ENCODE measurements at regions not wholly inside any gene's neighbourhood (a gene's known extent, or its start where the extent isn't known, plus 50 kb on each side); places are given as distances from the start of the nearest gene placed in this dataset.
A peak's percentile ranks its signal among the peaks of the same experiment; 100 is the strongest.
"Not testable (repeated sequence)": the region's sequence is repeated elsewhere in the genome, so short reads cannot be mapped to it uniquely, and the experiment has no call there.

- DNase-seq, result no peak
Measured at GRCh38 chr7:68875857-68876256, 722.4 kb upstream of the AUTS2 start.

GRCh38 chr7:68887116-68887515, 711.2 kb upstream of the AUTS2 start:
- not testable (repeated sequence) for DNase-seq

GRCh38 chr7:68888971-68889385, 709.3 kb upstream of the AUTS2 start:
- DNase-seq, result no peak

GRCh38 chr7:68892236-68892635, 706.0 kb upstream of the AUTS2 start:
- DNase-seq, result no peak

- peak; percentile 65 for DNase-seq
Measured at GRCh38 chr7:68893411-68893810, 704.9 kb upstream of the AUTS2 start.

- not testable (repeated sequence) for DNase-seq
Measured at GRCh38 chr7:68899156-68899555, 699.1 kb upstream of the AUTS2 start.

GRCh38 chr7:68900096-68900495, 698.2 kb upstream of the AUTS2 start:
- no peak for DNase-seq

- no peak for DNase-seq
Measured at GRCh38 chr7:68904630-68905029, 693.6 kb upstream of the AUTS2 start.

- DNase-seq, result no peak
Measured at GRCh38 chr7:68911754-68912153, 686.5 kb upstream of the AUTS2 start.

- DNase-seq, result no peak
Measured at GRCh38 chr7:68914006-68914405, 684.3 kb upstream of the AUTS2 start.

- DNase-seq, result no peak
Measured at GRCh38 chr7:68917041-68917651, 681.1 kb upstream of the AUTS2 start.

GRCh38 chr7:68918621-68919020, 679.7 kb upstream of the AUTS2 start:
- DNase-seq, result no peak

- no peak for DNase-seq
Measured at GRCh38 chr7:68922850-68923249, 675.4 kb upstream of the AUTS2 start.

GRCh38 chr7:68925241-68925640, 673.0 kb upstream of the AUTS2 start:
- DNase-seq, result no peak

- DNase-seq, result no peak
Measured at GRCh38 chr7:68929781-68930261, 668.5 kb upstream of the AUTS2 start.

- no peak for DNase-seq
Measured at GRCh38 chr7:68936471-68937035, 661.7 kb upstream of the AUTS2 start.

- no peak for DNase-seq
Measured at GRCh38 chr7:68938151-68938550, 660.1 kb upstream of the AUTS2 start.

GRCh38 chr7:68943786-68944185, 654.5 kb upstream of the AUTS2 start:
- no peak for DNase-seq

- DNase-seq, result no peak
Measured at GRCh38 chr7:68955656-68956055, 642.6 kb upstream of the AUTS2 start.

- no peak for DNase-seq
Measured at GRCh38 chr7:68958571-68958970, 639.7 kb upstream of the AUTS2 start.

GRCh38 chr7:68963552-68963951, 634.7 kb upstream of the AUTS2 start:
- no peak for DNase-seq

GRCh38 chr7:68964060-68964459, 634.2 kb upstream of the AUTS2 start:
- no peak for DNase-seq

- DNase-seq, result no peak
Measured at GRCh38 chr7:68965351-68965750, 632.9 kb upstream of the AUTS2 start.

- DNase-seq, result no peak
Measured at GRCh38 chr7:68967598-68967997, 630.7 kb upstream of the AUTS2 start.

- DNase-seq, result no peak
Measured at GRCh38 chr7:68969571-68969970, 628.7 kb upstream of the AUTS2 start.

Data from right forelimb (tissue), 1 donor.